Neural cell (in vitro differentiated cells): ENCODE measurements at regions not wholly inside any gene's neighbourhood (a gene's known extent, or its start where the extent isn't known, plus 50 kb on each side); places are given as distances from the start of the nearest gene placed in this dataset.

Source experiments
- H2AFZ ChIP-seq: fragments of 200-600, 300-800 bp; sonication (generic), shearing (Covaris generic); 2 replicates; pipeline ENCODE4 v1.6.0; 2014; ENCODE audit warnings: low read depth, mild to moderate bottlenecking, antibody characterized with exemption, low read length, moderate library complexity
- H3F3A ChIP-seq: fragments of 200-600 bp; shearing (Covaris generic); 2 replicates; pipeline ENCODE4 v1.6.1; 2016; ENCODE audit warnings: mild to moderate bottlenecking, moderate library complexity, mixed read lengths, antibody characterized with exemption, low read length; ENCODE audit not compliant: insufficient read depth, poor library complexity, severe bottlenecking
- H3K27ac ChIP-seq: fragments of 200-600, 300-800 bp; sonication (generic), shearing (Covaris generic); 2 replicates; pipeline ENCODE4 v1.5.1; 2014; ENCODE audit warnings: mild to moderate bottlenecking, low read length, moderate library complexity
- H3K27me3 ChIP-seq: fragments of 300-800, 200-600 bp; sonication (generic), shearing (Covaris generic); 2 replicates; pipeline ENCODE4 v1.6.0; 2014; ENCODE audit warnings: mild to moderate bottlenecking, low read depth, low read length, moderate library complexity; ENCODE audit not compliant: insufficient read depth
- H3K36me3 ChIP-seq: fragments of 300-800, 200-600 bp; sonication (generic), shearing (Covaris generic); 2 replicates; pipeline ENCODE4 v1.5.1; 2014; ENCODE audit warnings: mild to moderate bottlenecking, antibody characterized with exemption, low read length, moderate library complexity; ENCODE audit not compliant: insufficient read depth
- H3K4me2 ChIP-seq: fragments of 300-800, 200-600 bp; sonication (generic), shearing (Covaris generic); 2 replicates; pipeline ENCODE4 v1.6.0; 2014; ENCODE audit warnings: mild to moderate bottlenecking, low read length
- H3K4me3 ChIP-seq: fragments of 300-800, 200-600 bp; sonication (generic), shearing (Covaris generic); 2 replicates; pipeline ENCODE4 v1.5.1; 2014; ENCODE audit warnings: mild to moderate bottlenecking, low read length, moderate library complexity
- H3K79me2 ChIP-seq: fragments of 200-600 bp; shearing (Covaris generic); replicated peaks from 2 replicates; pipeline ENCODE4 v1.6.0; 2014; ENCODE audit warnings: mild to moderate bottlenecking, low read length, moderate library complexity; ENCODE audit not compliant: insufficient read depth
- H3K9ac ChIP-seq: fragments of 300-800, 200-600 bp; sonication (generic), shearing (Covaris generic); 2 replicates; pipeline ENCODE4 v1.6.1; 2016; ENCODE audit warnings: mild to moderate bottlenecking, low read length, mixed read lengths
- H3K9me2 ChIP-seq: fragments of 200-600 bp; shearing (Covaris generic); 2 replicates; pipeline ENCODE4 v1.6.1; 2016; ENCODE audit warnings: mild to moderate bottlenecking, low read length, mixed read lengths; ENCODE audit not compliant: insufficient read depth
- H3K9me3 ChIP-seq: fragments of 200-600, 300-800 bp; sonication (generic), shearing (Covaris generic); 2 replicates; pipeline ENCODE4 v1.6.1; 2016; ENCODE audit warnings: mild to moderate bottlenecking, mixed run types, low read length, moderate library complexity, mixed read lengths
- H4K20me1 ChIP-seq: fragments of 200-600 bp; shearing (Covaris generic); 2 replicates; pipeline ENCODE4 v1.6.1; 2016; ENCODE audit warnings: mild to moderate bottlenecking, mixed run types; ENCODE audit not compliant: insufficient read depth
- CTCF ChIP-seq: fragments of 450-650 bp; IDR thresholded peaks from 2 replicates; pipeline ENCODE4 v1.5.1; 2014; ENCODE audit warnings: antibody characterized with exemption, mild to moderate bottlenecking, moderate library complexity; ENCODE audit not compliant: poor library complexity, severe bottlenecking
- EP300 ChIP-seq: fragments of 450-650 bp; conservative IDR thresholded peaks from 2 replicates; pipeline ENCODE4 v1.6.1; 2014; ENCODE audit warnings: antibody characterized with exemption, mild to moderate bottlenecking, moderate library complexity; ENCODE audit not compliant: poor library complexity, severe bottlenecking
- EZH2 ChIP-seq: fragments of 200-600, 300-800 bp; shearing (Covaris generic), sonication (generic); IDR thresholded peaks from 2 replicates; pipeline ENCODE4 v1.6.1; 2014; ENCODE audit warnings: antibody characterized with exemption, low read length, borderline replicate concordance, mild to moderate bottlenecking; ENCODE audit not compliant: insufficient read depth, poor library complexity, severe bottlenecking
- MXI1 ChIP-seq: fragments of 450-650 bp; conservative IDR thresholded peaks from 2 replicates; pipeline ENCODE4 v1.6.1; 2014; ENCODE audit warnings: antibody characterized with exemption, mild to moderate bottlenecking; ENCODE audit not compliant: poor library complexity, severe bottlenecking
- POLR2AphosphoS5 ChIP-seq: IDR thresholded peaks from 2 replicates; pipeline ENCODE4 v1.6.1; 2012
- RAD21 ChIP-seq: fragments of 450-650 bp; conservative IDR thresholded peaks from 2 replicates; pipeline ENCODE4 v1.6.1; 2014; ENCODE audit warnings: antibody characterized with exemption, mild to moderate bottlenecking, moderate library complexity
- REST ChIP-seq: IDR thresholded peaks from 2 replicates; pipeline ENCODE4 v1.6.1; 2012; ENCODE audit warnings: borderline replicate concordance
- SMC3 ChIP-seq: fragments of 450-650 bp; conservative IDR thresholded peaks from 2 replicates; pipeline ENCODE4 v1.6.1; 2014; ENCODE audit warnings: antibody characterized with exemption, mild to moderate bottlenecking, moderate library complexity; ENCODE audit not compliant: poor library complexity
- TAF1 ChIP-seq: IDR thresholded peaks from 2 replicates; pipeline ENCODE4 v1.6.1; 2012; ENCODE audit warnings: low read depth

GRCh38 chr5:57931807-57932206 is 449.2 kb upstream of the ACTBL2 start:
- H2AFZ ChIP-seq, result no peak overlapping the region
- H3K27me3 ChIP-seq, result no peaks in the 10 kb centered on the region
- TF ChIP-seq TAF1 (no peak), SMC3 (no peak)
- H3K9me2 ChIP-seq, result no peaks in the 10 kb centered on the region
- no peaks in the 10 kb centered on the region for H3K9me3 ChIP-seq
- H4K20me1 ChIP-seq, result no peaks in the 10 kb centered on the region
- H3K27ac ChIP-seq, result no peak overlapping the region
- H3K36me3 ChIP-seq, result no peaks in the 10 kb centered on the region
- H3K4me3 ChIP-seq, result no peak overlapping the region
- no peaks in the 10 kb centered on the region for H3F3A ChIP-seq
- H3K79me2 ChIP-seq, result no peaks in the 10 kb centered on the region
- no peak overlapping the region for H3K9ac ChIP-seq
- H3K4me2 ChIP-seq, result no peak overlapping the region

- H4K20me1 ChIP-seq, result no peaks in the 10 kb centered on the region
- H3K9me3 ChIP-seq, result no peaks in the 10 kb centered on the region
- H3F3A ChIP-seq, result no peaks in the 10 kb centered on the region
- no peak overlapping the region for H3K4me3 ChIP-seq
- no peaks in the 10 kb centered on the region for H3K27me3 ChIP-seq
- H2AFZ ChIP-seq, result no peak overlapping the region
- H3K36me3 ChIP-seq, result no peaks in the 10 kb centered on the region
- no peaks in the 10 kb centered on the region for H3K79me2 ChIP-seq
- no peaks in the 10 kb centered on the region for H3K9me2 ChIP-seq
- TF ChIP-seq POLR2AphosphoS5, result no peak
- TF ChIP-seq SMC3, result no peak
- TF ChIP-seq CTCF, result no peak
- TF ChIP-seq MXI1, result no peak
- TF ChIP-seq EP300, result no peak
- no peak for TF ChIP-seq REST
- TF ChIP-seq TAF1, result no peak
- TF ChIP-seq RAD21, result no peak
- no peak for TF ChIP-seq EZH2
- H3K27ac ChIP-seq, result no peak overlapping the region
- H3K4me2 ChIP-seq, result no peak overlapping the region
- H3K9ac ChIP-seq, result no peak overlapping the region
Measured at GRCh38 chr5:57931352-57931751, 448.7 kb upstream of the ACTBL2 start.

- no peak for TF ChIP-seq EZH2
- TF ChIP-seq MXI1, result no peak
- no peak for TF ChIP-seq EP300
- no peak for TF ChIP-seq RAD21
- TF ChIP-seq POLR2AphosphoS5, result no peak
- TF ChIP-seq TAF1, result no peak
- no peak for TF ChIP-seq SMC3
- TF ChIP-seq REST, result no peak
- TF ChIP-seq CTCF, result no peak
- no peaks in the 10 kb centered on the region for H4K20me1 ChIP-seq
- H2AFZ ChIP-seq, result no peak overlapping the region
- H3F3A ChIP-seq, result no peaks in the 10 kb centered on the region
- H3K9me2 ChIP-seq, result no peaks in the 10 kb centered on the region
- no peaks in the 10 kb centered on the region for H3K27me3 ChIP-seq
- no peak overlapping the region for H3K9ac ChIP-seq
- no peak overlapping the region for H3K27ac ChIP-seq
- no peak overlapping the region for H3K4me3 ChIP-seq
- H3K79me2 ChIP-seq, result no peaks in the 10 kb centered on the region
- no peaks in the 10 kb centered on the region for H3K36me3 ChIP-seq
- no peaks in the 10 kb centered on the region for H3K9me3 ChIP-seq
- no peak overlapping the region for H3K4me2 ChIP-seq
Measured at GRCh38 chr5:57929271-57929670, 446.7 kb upstream of the ACTBL2 start.
